Stimulated activated CD4-positive, alpha-beta T cell treated with anti-CD3 and anti-CD28 coated beads, Interleukin-4, amount 100 ng/mL, for 1 hour (primary cell): ENCODE measurements at regions not wholly inside any gene's neighbourhood (a gene's known extent, or its start where the extent isn't known, plus 50 kb on each side); places are given as distances from the start of the nearest gene placed in this dataset.

Experiments used
- DNase-seq: peaks from one replicate; pipeline ENCODE4 v3.0.0-alpha.2; 2020

DNA sequence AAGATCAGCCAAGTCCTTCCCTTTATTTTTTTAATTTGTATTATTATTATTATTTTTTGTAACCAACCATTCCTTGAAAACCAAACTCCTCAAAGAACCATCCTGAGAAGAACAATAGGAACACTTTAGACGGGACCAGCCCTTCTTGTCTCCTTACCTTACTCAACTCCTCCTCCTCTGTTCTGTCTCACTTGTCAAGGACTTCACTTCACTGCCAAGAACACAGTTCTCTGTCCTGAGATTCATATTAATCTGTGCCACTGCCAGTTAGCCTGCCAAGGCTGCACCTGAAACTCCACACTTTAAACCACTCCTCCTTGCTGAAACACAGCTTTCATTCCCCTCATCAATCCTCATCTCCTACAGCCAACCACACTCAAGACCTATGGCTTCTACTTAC lies 73.8 kb upstream of the ATP1A1 start:
- no peak for DNase-seq

DNA sequence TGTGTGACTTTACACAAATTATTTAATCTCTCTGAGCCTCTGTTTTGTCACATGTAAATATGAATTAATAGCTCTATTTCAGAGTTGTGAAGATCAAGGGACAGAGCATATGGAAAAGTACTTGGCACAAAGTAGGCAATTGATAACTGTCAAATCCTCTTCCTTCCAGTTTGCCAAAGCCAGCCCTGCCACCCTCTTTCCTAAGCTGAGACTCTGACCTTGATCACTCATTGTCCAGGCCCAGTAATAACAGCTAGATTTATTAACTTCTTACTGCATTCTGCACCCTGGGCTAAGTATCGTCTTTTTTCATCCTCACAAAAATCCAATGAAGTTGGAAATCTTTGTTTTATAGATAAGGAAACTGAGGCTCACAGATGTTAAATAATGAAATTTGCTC lies 70.8 kb upstream of the ATP1A1 start:
- DNase-seq, result no peak

DNA sequence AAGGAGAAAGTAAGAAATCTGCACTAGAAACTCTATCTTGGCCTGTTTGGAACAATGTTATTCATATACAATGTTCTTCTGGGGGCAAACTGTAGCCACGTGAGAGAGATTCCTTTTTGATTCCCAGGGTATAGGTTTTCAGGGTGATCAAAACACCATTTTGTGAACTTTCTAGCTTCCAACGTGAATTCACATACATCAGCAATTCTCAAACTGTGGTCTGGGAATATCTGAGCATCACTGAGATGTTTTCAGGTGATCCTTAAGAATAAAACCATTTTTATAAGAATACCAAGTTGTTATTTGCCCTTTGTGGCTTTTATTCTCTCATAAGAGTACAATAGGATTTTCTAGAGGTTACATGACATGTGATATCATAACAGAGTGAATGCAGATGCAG lies 66.9 kb upstream of the ATP1A1 start:
- DNase-seq, result no peak

DNA sequence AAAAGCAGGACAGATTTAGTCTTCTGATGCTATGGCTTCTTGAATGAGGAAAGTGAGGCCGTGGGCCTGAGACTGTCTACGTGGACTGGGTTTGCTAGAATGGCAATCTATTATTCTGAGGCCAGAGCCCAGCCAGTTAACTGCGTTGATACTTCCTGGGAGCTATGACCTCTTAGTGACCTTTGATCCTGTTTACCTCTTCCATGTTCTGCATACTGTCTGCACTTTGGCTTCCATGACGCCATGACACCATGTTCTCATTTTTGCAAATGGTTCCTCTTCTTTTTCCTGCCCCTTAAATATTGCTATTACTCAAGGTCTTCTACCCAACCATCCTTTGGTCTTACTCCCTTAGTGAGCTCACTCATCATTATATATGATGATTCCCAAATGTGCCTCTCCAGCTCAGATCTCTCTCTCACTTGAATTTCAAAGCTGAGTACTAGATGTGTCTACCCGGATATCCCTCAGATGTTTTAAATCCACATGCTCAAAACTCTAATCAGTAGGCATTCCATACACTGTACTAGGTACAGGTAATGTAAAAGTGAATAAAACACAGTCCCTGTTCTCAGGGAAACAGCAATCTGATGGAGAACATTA lies 66.1 kb upstream of the ATP1A1 start:
- no peak for DNase-seq

DNA sequence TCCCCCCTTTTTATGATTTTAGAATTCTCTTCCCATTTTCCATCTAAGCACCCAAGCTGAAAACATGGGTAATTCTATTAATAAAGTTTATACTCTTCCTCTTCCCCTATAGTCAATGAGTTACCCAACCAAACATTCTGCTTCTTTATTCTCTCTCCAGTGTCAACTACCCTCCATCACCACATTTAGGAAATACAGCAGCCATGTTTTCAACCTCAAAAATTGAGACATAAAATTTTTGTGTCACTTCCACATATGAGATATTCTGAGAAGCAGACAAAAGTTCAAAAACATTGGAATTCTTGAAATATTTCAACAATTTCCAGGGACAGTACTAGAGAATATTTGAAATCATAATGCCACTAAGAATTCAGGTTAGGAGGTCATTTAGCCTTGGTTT lies 64.8 kb upstream of the ATP1A1 start:
- DNase-seq, result no peak

DNA sequence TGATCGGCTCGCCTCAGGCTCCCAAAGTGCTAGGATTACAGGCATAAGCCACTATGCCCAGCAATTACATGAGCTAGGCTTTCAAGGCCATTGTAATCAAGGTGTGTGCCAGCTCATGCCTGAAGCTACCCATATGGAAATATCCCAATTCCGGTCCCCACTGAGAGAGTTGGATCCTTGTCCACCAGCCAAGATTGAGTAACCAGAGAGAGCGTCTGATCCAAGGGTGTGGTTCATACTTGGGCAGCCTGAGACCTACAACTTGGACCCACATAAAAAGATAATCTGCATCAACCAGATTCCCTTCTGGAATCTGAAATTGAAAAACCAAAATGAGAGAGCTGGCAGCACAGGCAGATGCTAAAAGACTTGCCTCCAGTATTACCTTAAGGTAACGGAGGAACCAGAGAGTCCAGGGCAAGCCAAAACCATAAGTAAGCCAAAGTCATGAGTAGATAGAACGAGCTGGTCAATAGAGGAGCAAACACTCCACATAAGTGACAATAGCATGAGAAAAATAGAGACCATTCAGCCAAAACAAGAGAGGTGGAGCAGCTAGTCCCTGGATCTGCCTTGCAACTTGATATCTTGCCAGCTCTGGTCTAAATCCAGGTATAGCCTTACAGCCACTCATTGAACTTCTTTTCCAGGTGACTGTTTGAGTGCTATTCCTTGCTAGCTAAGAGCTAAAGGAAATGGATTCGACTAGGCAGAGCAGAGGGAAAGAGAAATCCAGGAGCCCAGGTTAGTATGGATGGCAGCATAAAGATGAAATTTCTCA lies 63.8 kb upstream of the ATP1A1 start:
- DNase-seq, result no peak

DNA sequence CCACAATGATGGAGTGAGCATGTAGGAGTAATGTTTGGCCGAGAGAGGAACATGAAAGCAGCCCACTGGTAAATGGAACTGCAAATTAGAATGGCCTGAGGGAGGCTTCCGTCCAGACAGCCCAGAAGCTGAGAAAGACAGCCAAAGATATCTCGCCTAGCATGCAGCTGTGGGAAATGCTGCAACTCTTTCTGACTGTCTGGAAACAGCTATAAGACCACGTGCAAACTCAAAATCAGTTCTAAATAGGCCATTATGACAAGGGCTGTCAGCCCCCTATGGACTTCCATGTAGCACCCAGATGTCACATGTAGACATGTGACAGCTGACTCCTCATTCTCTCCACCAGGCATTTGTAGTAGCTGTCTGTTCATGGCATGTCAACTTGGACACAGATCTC lies 62.9 kb upstream of the ATP1A1 start:
- DNase-seq, result no peak

DNA sequence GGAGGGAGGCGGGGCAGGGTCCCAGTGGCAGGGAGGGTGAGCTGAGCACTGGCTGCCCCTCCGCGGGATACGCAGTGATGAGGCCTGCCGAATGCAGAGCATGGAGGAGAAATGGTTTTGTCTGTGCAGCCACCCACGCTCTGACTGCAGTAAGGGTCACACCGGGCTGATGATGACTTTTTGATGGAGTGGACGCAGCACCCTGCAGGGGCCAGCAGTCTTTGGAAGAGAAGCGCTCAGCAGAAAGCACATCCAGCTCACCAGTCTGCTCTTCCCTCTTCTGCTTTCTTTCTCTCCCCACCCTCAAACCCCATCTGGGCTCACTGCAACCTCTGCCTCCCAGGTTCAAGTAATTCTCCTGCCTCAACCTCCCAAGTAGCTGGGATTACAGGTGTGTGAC lies 61.9 kb upstream of the ATP1A1 start:
- no peak for DNase-seq

DNA sequence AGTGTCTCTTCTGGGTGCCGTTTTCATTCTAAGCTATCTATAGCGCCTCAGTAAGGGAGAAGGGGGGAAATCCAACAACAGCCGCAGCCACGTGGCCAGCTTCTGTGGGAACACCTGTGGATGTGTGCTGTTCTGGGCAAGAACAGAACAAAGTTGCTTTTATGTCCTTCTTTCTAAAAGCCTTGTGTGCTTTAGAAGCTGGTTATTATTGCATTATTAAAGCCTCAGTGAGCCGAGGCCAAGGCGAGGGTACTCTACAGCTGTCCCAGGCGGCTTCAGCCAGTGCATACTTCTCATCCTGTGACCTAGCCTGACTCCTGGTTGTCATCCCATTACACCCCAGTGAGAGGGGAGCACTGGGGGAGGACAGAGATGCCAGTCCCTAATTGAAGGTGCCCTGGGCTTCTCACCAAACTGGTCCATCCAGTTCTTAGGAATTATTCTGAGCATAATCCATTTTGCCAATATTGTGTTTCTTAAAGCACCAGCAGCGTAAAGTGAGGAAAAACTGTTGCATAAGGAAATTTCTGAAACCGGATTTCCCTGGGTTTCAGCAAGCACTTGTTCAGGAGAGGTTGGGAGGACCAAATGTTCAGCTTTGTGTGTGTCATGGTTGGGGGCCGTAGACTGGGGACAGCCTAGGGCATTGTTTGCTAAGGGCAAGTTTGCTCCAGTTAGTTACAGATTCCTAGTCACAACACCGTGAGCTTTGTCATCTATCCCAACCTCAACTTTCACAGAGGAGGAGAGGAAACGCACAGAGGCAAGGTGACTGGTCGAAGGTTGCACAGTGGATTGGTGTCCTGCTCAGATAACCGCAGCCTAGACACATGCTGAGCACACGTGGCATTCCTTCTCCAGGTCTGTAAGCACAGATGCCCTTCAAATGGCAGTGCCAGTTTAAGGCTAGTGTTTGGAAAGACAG lies 61.0 kb upstream of the ATP1A1 start:
- no peak for DNase-seq

DNA sequence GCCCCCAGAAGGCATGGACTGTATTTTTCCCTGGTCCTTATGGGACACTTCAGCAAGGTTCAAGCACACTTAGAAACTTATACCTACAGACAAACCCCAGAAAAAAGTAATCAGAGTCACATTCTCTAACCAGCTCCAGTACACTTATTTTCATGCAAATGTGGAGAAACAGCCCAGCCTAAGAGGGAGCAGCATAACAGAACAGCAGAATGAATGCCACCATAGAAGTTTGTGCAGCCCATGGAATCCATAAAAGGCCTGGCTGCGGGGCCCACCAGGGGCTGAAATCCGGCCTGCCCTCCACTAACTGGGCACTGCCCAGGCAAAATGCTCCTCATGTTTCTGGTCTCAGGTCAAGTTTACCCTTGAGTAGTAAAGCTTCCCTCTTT lies 60.4 kb upstream of the ATP1A1 start:
- no peak for DNase-seq

DNA sequence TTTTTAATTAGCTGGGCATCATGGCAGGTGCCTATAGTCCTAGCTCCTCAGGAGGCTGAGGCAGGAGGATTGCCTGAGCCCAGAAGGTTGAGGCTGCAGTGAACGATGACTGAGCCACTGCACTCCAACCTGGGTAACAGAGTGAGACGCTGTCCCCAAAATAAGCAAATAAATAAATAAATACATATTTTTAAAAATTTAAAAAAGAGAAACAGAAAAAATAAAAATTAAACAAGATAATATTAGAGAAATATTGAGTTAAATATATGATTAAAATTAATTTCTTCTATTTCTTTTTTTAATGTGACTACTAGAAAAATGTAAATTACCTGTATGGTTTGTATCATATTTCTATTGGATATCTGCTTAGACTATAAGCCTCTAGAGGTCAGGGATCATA lies 59.3 kb upstream of the ATP1A1 start:
- no peak for DNase-seq

DNA sequence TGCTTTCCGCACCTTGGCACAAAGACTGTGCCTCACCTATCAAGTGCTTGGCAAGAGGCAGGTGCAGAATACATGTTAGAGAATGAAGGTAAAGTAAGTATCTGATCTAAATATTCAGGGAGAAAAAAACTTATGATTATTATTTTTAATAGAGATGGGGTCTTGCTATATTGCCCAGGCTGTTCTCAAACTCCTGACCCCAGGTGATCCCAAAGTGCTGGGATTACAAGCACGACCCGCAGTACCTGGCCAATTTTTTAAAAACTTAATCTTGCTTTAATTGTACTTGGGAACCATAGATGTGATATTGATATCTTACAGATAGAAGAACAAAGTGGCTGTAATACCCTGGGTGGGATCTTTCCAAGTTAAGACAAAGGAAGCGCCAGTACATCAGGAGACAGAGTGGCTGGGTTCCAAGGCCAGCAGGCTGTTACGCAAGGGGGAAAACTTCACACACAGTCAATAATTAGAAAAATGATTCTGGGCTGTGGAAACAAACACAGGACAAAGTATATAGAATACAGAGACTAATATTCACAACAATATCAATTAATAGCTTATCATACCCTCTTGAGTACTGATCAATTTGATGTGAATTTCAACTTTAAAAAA lies 58.6 kb upstream of the ATP1A1 start:
- DNase-seq, result no peak

DNA sequence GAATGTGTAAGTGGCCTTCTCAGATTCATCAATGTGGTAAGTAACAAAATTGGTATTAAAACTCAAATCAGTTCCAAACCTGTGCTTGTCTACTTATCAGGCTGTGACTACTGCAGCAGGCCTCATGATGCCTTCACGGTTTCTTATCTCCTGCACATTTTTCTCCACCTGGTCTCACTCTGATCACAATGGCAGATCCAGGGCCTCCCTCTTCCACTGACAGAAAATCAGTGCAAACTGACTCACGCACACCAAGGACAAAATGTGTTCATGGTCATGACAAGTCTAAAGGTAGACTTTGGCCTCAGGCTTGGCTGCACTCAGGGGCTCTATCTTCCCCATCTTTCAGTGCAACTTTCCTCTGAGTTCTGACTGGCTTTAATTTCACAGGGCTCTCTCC lies 56.7 kb upstream of the ATP1A1 start:
- no peak for DNase-seq

DNA sequence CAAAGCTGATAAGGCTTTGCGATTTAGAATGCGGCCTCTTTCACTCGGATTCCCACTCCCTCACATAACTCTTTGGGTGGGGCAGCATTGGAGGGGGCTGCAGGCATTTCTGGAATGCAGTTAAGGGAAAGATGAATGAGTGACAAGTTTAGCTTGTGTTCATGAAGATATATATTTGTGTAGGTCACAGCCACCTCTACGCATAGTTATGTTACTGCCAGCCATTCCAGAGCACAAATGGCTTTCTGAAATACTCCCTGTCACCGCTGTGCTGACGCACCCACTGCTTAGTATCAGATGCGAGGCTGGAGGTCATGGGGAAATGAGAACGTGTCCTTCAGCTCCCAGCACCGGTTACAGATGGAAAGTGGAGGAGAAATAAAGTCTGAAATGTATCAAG lies 54.1 kb upstream of the ATP1A1 start:
- no peak for DNase-seq

DNA sequence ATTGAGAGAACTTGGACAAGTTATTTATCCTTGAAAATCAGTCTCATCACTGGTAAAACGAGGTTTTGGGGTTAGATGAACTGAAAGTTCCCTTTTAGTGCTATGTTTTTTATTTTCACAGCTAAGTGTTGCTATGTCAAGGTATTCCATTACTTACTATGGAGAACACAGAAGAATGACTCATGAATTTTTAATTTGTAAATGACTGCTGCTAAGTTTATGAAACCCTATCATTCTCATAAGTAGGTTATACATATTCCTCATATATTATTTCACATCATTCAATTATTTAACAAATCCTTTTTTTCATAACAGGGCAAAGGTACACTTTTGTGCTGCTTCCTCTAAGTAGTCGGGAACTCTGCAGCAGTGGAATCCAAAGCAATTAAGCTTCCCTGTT lies 52.2 kb upstream of the ATP1A1 start:
- no peak for DNase-seq

DNA sequence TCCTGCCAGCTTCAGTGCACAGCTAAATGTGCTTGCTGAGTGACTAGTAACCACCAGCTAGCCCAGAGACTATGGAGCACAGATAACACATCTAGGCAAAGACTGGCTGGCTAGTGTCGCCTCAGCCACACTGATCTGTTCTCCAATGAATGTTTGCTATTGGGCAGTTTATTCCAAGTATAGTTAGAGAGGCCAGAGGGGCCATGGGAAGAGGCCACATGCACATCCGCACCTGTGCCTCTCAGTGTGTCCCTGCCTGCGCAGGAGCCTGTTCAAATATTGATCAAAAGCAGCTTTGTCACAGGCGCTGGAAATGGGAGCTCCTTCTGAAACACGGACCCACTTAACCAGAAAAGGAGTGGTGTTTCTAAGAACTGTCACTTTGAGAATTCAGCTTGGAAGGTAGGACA lies 51.3 kb upstream of the ATP1A1 start:
- no peak for DNase-seq

DNA sequence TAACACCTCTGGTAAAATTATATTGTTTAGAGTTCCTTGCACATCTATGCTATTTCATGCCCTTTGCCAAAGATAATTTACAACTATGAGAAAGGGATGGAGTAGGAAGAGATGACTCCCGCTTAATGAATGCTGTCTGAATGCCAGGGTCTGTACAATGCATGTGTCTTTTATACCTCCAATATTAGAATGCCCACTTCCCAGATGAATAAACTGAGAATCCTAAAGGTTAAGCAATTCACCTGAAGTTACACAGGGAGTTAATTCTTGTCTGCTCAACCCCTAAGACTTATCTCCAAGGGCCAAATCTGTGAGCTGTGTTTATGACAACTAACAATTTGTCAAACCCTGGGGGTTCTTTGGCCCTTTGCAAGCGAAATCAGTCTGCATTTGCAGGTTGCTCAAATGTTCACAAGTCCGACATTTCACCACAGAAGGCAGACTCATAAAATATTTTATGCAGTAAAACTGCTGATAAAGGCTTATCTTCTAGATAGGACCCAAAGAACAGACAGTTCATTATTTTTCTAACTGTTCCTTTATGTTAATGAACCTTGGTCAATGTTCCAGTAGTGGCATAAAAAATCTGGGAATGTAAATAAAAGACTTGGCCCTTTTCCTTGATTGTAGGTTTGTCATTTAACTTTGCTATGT lies 50.2 kb upstream of the ATP1A1 start:
- DNase-seq, result no peak
